ENCODE measurements at regions not wholly inside any gene's neighbourhood (a gene's known extent, or its start where the extent isn't known, plus 50 kb on each side); places are given as distances from the start of the nearest gene placed in this dataset.

GRCh38 chr6:169317441-169318202 lies 64.0 kb upstream of the THBS2 start:
- H3K27ac ChIP-seq = no peak overlapping the region
- no peak for TF ChIP-seq CTCF (IDR thresholded peaks at IDR 0.05)

GRCh38 chr6:169316651-169317050 lies 63.0 kb upstream of the THBS2 start:
- TF ChIP-seq CTCF (IDR thresholded peaks at IDR 0.05) = no peak
- no peak for TF ChIP-seq ZFX (IDR thresholded peaks at IDR 0.05; ENCODE audit: borderline replicate concordance)
- no peak overlapping the region for H3K27ac ChIP-seq

GRCh38 chr6:169315830-169316614 lies 62.4 kb upstream of the THBS2 start:
- no peak for TF ChIP-seq ZFX (IDR thresholded peaks at IDR 0.05; ENCODE audit: borderline replicate concordance)
- no peak for TF ChIP-seq CTCF (IDR thresholded peaks at IDR 0.05)

GRCh38 chr6:169313347-169314010 lies 59.8 kb upstream of the THBS2 start:
- TF ChIP-seq CTCF (IDR thresholded peaks at IDR 0.05) (no peak), ZFX (IDR thresholded peaks at IDR 0.05; ENCODE audit: borderline replicate concordance) (no peak)
- H3K27ac ChIP-seq = no peak overlapping the region

More at GRCh38 chr6:169315830-169316614, 62.4 kb upstream of the THBS2 start:
- H3K27ac ChIP-seq = no peak overlapping the region

- no peak overlapping the region for H3K27ac ChIP-seq
- TF ChIP-seq CTCF (IDR thresholded peaks at IDR 0.05) (no peak), ZFX (IDR thresholded peaks at IDR 0.05; ENCODE audit: borderline replicate concordance) (no peak)
Observed at GRCh38 chr6:169312658-169313346, 59.2 kb upstream of the THBS2 start.

GRCh38 chr6:169310983-169311382 lies 57.3 kb upstream of the THBS2 start:
- TF ChIP-seq ZFX (IDR thresholded peaks at IDR 0.05; ENCODE audit: borderline replicate concordance) = no peak
- no peak for TF ChIP-seq CTCF (IDR thresholded peaks at IDR 0.05)
- no peak overlapping the region for H3K27ac ChIP-seq

Data from 22Rv1 (cell line).